DND-41 (cell line): ENCODE measurements at regions not wholly inside any gene's neighbourhood (a gene's known extent, or its start where the extent isn't known, plus 50 kb on each side); places are given as distances from the start of the nearest gene placed in this dataset.

Experiments used
- CTCF ChIP-seq: IDR thresholded peaks from 2 replicates; pipeline ENCODE4 v1.5.1; 2012; ENCODE audit warnings: borderline replicate concordance, low read length, moderate library complexity, mild to moderate bottlenecking; ENCODE audit not compliant: poor library complexity, severe bottlenecking; ENCODE audit errors: extremely low read depth
- EZH2 ChIP-seq: IDR thresholded peaks from 3 replicates; pipeline ENCODE4 v1.6.1; 2012; ENCODE audit warnings: borderline replicate concordance, low read depth, mild to moderate bottlenecking, moderate library complexity, low read length, inconsistent platforms; ENCODE audit not compliant: severe bottlenecking

- TF ChIP-seq EZH2 (no peak), CTCF (no peak)
Observed at GRCh38 chr12:88880051-88880450, 299.8 kb upstream of the KITLG start.
